ENCODE measurements at regions not wholly inside any gene's neighbourhood (a gene's known extent, or its start where the extent isn't known, plus 50 kb on each side); places are given as distances from the start of the nearest gene placed in this dataset.

DNA sequence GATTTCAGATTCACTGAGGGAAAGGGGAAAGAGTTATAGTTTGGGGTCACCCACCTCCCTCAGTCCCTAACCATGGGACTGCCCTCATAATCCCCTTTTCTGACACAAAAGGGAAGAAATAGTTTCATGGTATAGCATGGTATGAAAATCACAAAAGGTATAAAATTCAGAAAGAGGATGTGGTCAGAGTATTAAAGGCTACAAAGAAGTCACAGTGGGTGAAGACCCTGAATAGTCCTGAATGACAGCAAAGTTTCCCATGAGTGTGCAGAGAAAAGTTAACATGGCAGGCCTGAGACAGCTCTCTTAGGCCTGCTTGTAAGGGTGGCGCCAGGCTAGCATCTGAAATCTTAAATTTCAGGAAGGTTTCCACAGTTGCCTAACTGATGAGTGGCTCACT is 290.6 kb upstream of the ZNF608 start:
- Mint-ChIP-seq H3K27ac (no peak overlapping the region), H3K27me3 (no peaks in the 10 kb centered on the region), H3K4me3 (no peak overlapping the region), H3K36me3 (ENCODE audit: low read depth) (no peaks in the 10 kb centered on the region), H3K9me3 (no peaks in the 10 kb centered on the region), H3K4me1 (peaks cover 34% of the 10 kb centered on the region)
- TF ChIP-seq, protein P1, sequence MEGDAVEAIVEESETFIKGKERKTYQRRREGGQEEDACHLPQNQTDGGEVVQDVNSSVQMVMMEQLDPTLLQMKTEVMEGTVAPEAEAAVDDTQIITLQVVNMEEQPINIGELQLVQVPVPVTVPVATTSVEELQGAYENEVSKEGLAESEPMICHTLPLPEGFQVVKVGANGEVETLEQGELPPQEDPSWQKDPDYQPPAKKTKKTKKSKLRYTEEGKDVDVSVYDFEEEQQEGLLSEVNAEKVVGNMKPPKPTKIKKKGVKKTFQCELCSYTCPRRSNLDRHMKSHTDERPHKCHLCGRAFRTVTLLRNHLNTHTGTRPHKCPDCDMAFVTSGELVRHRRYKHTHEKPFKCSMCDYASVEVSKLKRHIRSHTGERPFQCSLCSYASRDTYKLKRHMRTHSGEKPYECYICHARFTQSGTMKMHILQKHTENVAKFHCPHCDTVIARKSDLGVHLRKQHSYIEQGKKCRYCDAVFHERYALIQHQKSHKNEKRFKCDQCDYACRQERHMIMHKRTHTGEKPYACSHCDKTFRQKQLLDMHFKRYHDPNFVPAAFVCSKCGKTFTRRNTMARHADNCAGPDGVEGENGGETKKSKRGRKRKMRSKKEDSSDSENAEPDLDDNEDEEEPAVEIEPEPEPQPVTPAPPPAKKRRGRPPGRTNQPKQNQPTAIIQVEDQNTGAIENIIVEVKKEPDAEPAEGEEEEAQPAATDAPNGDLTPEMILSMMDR (IDR thresholded peaks at IDR 0.05), result no peak
- intact Hi-C loops (cut with micrococcal nuclease), result no loop called here
- DNase-seq, result no peak
- ChIA-PET POLR2A (no interaction called here), CTCF (no interaction called here)
- peak; percentile 71 for ATAC-seq (ENCODE audit: low read depth)

DNA sequence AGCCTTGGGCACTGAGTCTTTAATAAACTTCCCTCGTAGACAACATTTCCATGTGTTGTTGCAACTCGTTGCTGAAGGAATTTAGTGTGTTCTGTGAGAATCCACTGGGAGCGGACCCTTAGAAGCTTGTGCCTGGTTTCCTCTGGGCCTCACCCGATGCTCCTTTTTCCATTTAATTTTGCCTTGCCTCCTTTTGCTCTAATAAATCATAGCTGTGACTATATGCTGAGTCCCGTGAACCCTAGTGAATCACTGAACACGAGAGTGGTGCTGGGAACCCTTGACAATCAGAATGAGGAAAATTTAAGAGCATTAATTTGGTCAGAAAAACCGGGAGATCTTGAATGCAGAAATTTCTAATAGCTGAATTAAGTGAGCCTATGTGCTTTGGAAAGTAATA is 291.1 kb upstream of the ZNF608 start:
- Mint-ChIP-seq H3K36me3 (ENCODE audit: low read depth) (no peaks in the 10 kb centered on the region), H3K4me1 (peaks cover 34% of the 10 kb centered on the region), H3K4me3 (no peak overlapping the region), H3K27ac (no peak overlapping the region), H3K9me3 (no peaks in the 10 kb centered on the region), H3K27me3 (no peaks in the 10 kb centered on the region)
- ChIA-PET CTCF (no interaction called here), POLR2A (no interaction called here)
- TF ChIP-seq, protein P1 (IDR thresholded peaks at IDR 0.05), result no peak
- intact Hi-C loops (cut with micrococcal nuclease), result no loop called here
- DNase-seq (no peak), ATAC-seq (ENCODE audit: low read depth) (no peak)

DNA sequence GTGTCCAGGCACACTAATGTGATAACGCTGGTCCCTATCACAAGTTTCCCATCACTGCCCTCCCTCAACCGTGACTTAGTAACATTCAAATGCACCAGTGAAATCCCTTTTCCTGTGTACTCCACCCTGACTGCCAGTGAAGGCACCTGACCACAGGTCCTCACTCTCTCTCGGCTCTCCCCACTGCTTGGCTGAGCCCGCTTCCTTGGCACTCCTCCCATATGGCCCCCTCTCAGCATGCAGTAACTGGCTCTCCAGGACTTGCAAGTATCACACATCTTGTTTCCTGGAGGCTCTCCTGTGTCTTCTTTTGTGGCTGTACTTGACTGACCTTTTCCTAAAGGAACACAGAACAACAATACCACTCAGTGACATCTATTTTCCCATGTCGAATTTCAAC is 292.0 kb upstream of the ZNF608 start:
- H3K27me3 Mint-ChIP-seq, result no peaks in the 10 kb centered on the region

DNA sequence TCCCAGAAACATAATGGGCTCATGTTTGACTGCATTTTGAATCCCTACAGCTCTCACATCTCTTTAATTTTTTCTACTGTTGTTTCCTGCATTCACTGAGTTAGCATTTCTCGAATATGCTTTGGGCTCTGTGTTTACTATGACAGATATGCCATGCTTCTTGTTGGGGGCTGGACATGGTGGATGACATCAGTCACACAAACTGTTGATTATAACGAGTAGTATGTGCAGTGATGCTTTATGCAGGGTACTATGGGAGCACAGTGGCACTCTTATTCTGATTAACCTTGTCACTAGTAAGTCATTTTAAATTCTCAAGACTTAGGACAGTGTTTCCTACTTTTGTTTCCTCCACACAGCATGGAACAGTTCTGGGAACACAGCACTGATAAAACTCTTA is 295.4 kb upstream of the ZNF608 start:
- Mint-ChIP-seq H3K36me3 (ENCODE audit: low read depth) (no peaks in the 10 kb centered on the region), H3K4me3 (no peak overlapping the region), H3K9me3 (no peaks in the 10 kb centered on the region), H3K27ac (no peak overlapping the region), H3K27me3 (no peaks in the 10 kb centered on the region), H3K4me1 (peaks cover 28% of the 10 kb centered on the region)
- CTCF ChIA-PET, result no interaction called here
- intact Hi-C loops (cut with micrococcal nuclease), result no loop called here
- no peak for ATAC-seq (ENCODE audit: low read depth)
- no peak for DNase-seq
- POLR2A ChIA-PET, result no interaction called here
- TF ChIP-seq, protein P1 (IDR thresholded peaks at IDR 0.05), result no peak

More for the DNA sequence above, 292.0 kb upstream of the ZNF608 start:
- Mint-ChIP-seq H3K27ac (no peak overlapping the region), H3K4me1 (peaks cover 34% of the 10 kb centered on the region), H3K9me3 (no peaks in the 10 kb centered on the region), H3K36me3 (ENCODE audit: low read depth) (no peaks in the 10 kb centered on the region), H3K4me3 (no peak overlapping the region)
- ATAC-seq (ENCODE audit: low read depth), result peak; percentile 25
- ChIA-PET CTCF (no interaction called here), POLR2A (no interaction called here)
- TF ChIP-seq, protein P1 (IDR thresholded peaks at IDR 0.05), result no peak
- intact Hi-C loops (cut with micrococcal nuclease), result no loop called here
- no peak for DNase-seq

DNA sequence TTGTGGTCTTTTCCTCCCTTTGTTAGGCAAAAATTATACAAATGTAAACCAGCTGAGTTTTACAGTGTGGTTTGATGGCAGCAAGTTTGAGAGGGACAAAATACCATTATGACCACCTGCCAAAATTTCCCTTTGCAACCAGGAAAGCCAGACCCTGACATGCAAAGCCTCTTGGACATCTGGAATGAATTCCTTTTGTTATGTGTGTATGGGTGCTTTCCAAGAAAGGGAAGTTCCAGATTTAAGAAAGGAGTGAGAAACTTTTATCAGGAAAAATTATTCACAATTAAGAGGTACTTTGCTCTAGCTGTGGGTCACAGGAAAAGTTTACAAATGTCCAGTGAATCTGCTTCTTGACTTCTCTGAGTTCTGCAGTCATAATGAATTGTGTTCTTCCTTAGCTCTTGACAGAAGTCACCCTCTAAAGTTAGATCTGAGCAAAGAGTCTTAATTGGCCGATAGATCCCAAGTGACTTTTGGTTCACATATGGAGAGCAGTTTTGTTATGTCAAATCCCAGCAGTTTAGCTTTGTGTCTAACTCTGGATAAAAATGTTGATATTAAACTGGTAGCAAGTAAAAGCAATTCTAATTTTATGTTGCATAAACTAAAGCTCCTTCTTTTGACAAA is 295.9 kb upstream of the ZNF608 start:
- no peak for DNase-seq
- H3K4me3 Mint-ChIP-seq, result no peak overlapping the region
- no peaks in the 10 kb centered on the region for H3K9me3 Mint-ChIP-seq
- H3K36me3 Mint-ChIP-seq (ENCODE audit: low read depth), result no peaks in the 10 kb centered on the region
- H3K4me1 Mint-ChIP-seq, result peaks cover 23% of the 10 kb centered on the region
- intact Hi-C loops (cut with micrococcal nuclease), result no loop called here
- CTCF ChIA-PET, result no interaction called here
- H3K27me3 Mint-ChIP-seq, result no peaks in the 10 kb centered on the region
- TF ChIP-seq, protein P1 (IDR thresholded peaks at IDR 0.05), result no peak
- POLR2A ChIA-PET, result no interaction called here
- no peak for ATAC-seq (ENCODE audit: low read depth)
- H3K27ac Mint-ChIP-seq, result no peak overlapping the region
